ENCODE measurements at regions not wholly inside any gene's neighbourhood (a gene's known extent, or its start where the extent isn't known, plus 50 kb on each side); places are given as distances from the start of the nearest gene placed in this dataset.

- H2AFZ ChIP-seq (ENCODE audit: low read length), result no peak overlapping the region
- ChIA-PET POLR2A (interaction anchor here (1.4 to 5.8 kb wide), 2 partner anchors 12 to 94 kb away, joined by 3 to 92 read pairs; no protein-coding TSS in a partner anchor), CTCF (ENCODE audit: low intra/inter-chr PET ratio, low total read pairs) (interaction anchor here (1.0 to 2.1 kb wide), 3 partner anchors 38 to 115 kb away, joined by 3 to 11 read pairs (median 7); no protein-coding TSS in a partner anchor)
- no peaks in the 10 kb centered on the region for H3K27me3 ChIP-seq (ENCODE audit: control insufficient read depth in 1 of 2, insufficient read depth in 2 of 2, low read length in 2 of 2)
- TF ChIP-seq ETV6 (CRISPR knock-in tag; conservative IDR thresholded peaks at IDR 0.05) (no peak), ZNF792 (CRISPR knock-in tag; IDR thresholded peaks at IDR 0.05) (no peak), ZNF678 (CRISPR knock-in tag; IDR thresholded peaks at IDR 0.05) (no peak), FOSL2 (CRISPR knock-in tag; IDR thresholded peaks at IDR 0.05) (no peak), NFIB (CRISPR knock-in tag; IDR thresholded peaks at IDR 0.05; ENCODE audit: borderline replicate concordance) (no peak), HNF4A (CRISPR knock-in tag; IDR thresholded peaks at IDR 0.05) (peak; percentile 31), MAFF (IDR thresholded peaks at IDR 0.05; ENCODE audit: low read depth, low read length) (no peak), ZBTB14 (CRISPR knock-in tag; IDR thresholded peaks at IDR 0.05) (no peak), FOXP4 (CRISPR knock-in tag; IDR thresholded peaks at IDR 0.05) (no peak), ZNF776 (CRISPR knock-in tag; IDR thresholded peaks at IDR 0.05) (no peak), POGZ (CRISPR knock-in tag; IDR thresholded peaks at IDR 0.05) (no peak), SMAD9 (CRISPR knock-in tag; IDR thresholded peaks at IDR 0.05) (no peak), HNF4G (IDR thresholded peaks at IDR 0.05; ENCODE audit: borderline replicate concordance, low read depth, low read length) (peak; percentile 21; the same call in 1 of the 2 replicates), HNF4G (CRISPR knock-in tag; IDR thresholded peaks at IDR 0.05; ENCODE audit: borderline replicate concordance, low read depth) (no peak), ZNF850 (CRISPR knock-in tag; conservative IDR thresholded peaks at IDR 0.05) (no peak)
- no peaks in the 10 kb centered on the region for H3K79me2 ChIP-seq (ENCODE audit: insufficient read depth, low read length)
- no TSS peak for BruUV-seq (replicated peaks)
- no peak for FAIRE-seq
- WGBS (ENCODE audit: low lambda C conversion rate), result 38% methylated on average over 5 of the region's 7 CpGs
- peak; percentile 7; the same call in 1 of the 3 replicates for ATAC-seq
- no peak overlapping the region for H3K9ac ChIP-seq (ENCODE audit: insufficient read depth, low read depth, low read length)
- no peaks in the 10 kb centered on the region for H4K20me1 ChIP-seq (ENCODE audit: insufficient read depth, low read length)
- intact Hi-C loops (cut with micrococcal nuclease; ENCODE audit: unreplicated experiment) (loop anchor here (1.0 to 2.0 kb wide), 2 partner anchors 20 to 101 kb away; no protein-coding TSS in a partner anchor), in situ Hi-C loops (cut with HindIII; ENCODE audit: extremely low pct_ligation_motif_present, low pct_unique_long_range_greater_than_20kb) (loop anchor here (5.0 kb wide), 2 partner anchors 37 to 102 kb away; no protein-coding TSS in a partner anchor)
- no peak overlapping the region for H3K4me3 ChIP-seq (replicated peaks in 1 of 3; ENCODE audit: insufficient read depth in 1 of 3, low read depth in 2 of 3, low read length in 3 of 3)
- H3K9me3 ChIP-seq (ENCODE audit: low read length), result no peaks in the 10 kb centered on the region
- H3K27ac ChIP-seq (ENCODE audit: extremely low read length, insufficient read depth, low read length), result no peak overlapping the region
- peaks cover 76% of the 10 kb centered on the region for H3K4me1 ChIP-seq (ENCODE audit: insufficient read depth, low read length)
- peak overlapping the region; percentile 77 for H3K4me2 ChIP-seq (ENCODE audit: low read depth, low read length)
- H3K36me3 ChIP-seq (replicated peaks in 1 of 2; ENCODE audit: control insufficient read depth in 1 of 2, insufficient read depth in 2 of 2, low read length in 2 of 2), result no peaks in the 10 kb centered on the region
- peak; percentile 44 for DNase-seq (ENCODE audit: low spot score)
Measured at GRCh38 chr15:101539930-101540329, 50.4 kb upstream of the PCSK6 start.
